Non-pigmented ciliary epithelial cell (primary cell): ENCODE measurements at regions not wholly inside any gene's neighbourhood (a gene's known extent, or its start where the extent isn't known, plus 50 kb on each side); places are given as distances from the start of the nearest gene placed in this dataset.
"Not testable (repeated sequence)": the region's sequence is repeated elsewhere in the genome, so short reads cannot be mapped to it uniquely, and the experiment has no call there.

Experiments
- DNase-seq: peaks from one replicate; pipeline ENCODE4 v3.0.0-alpha.2; 2010; ENCODE audit warnings: low read depth

GRCh38 chr6:999552-999951 lies 306.6 kb upstream of the EXOC2 start:
- DNase-seq, result no peak

DNA sequence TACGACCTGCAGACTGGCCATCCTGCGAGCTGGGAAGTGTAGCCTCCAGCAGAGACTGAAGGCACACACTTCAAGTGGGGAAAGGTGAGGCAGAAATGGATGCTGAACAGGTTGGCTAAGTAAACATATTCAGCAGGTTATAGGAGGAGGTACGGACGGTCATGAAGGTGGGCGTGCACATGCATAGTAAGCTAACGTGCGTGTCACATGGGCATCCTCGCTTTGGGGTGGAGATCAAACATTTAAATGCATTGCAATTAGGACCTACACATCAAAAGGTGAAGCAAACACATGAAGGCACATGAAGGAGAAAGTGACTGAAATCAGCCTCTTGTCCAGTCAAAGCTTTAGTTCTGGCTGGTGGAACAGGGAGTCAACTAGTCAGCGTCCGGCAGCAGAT lies 305.6 kb upstream of the EXOC2 start:
- DNase-seq, result no peak

- no peak for DNase-seq
These were observed 303.4 kb upstream of the EXOC2 start for GRCh38 chr6:996271-996852.

- DNase-seq, result no peak
These were observed 298.3 kb upstream of the EXOC2 start for GRCh38 chr6:991192-991591.

GRCh38 chr6:984031-984430 lies 291.1 kb upstream of the EXOC2 start:
- no peak for DNase-seq

DNA sequence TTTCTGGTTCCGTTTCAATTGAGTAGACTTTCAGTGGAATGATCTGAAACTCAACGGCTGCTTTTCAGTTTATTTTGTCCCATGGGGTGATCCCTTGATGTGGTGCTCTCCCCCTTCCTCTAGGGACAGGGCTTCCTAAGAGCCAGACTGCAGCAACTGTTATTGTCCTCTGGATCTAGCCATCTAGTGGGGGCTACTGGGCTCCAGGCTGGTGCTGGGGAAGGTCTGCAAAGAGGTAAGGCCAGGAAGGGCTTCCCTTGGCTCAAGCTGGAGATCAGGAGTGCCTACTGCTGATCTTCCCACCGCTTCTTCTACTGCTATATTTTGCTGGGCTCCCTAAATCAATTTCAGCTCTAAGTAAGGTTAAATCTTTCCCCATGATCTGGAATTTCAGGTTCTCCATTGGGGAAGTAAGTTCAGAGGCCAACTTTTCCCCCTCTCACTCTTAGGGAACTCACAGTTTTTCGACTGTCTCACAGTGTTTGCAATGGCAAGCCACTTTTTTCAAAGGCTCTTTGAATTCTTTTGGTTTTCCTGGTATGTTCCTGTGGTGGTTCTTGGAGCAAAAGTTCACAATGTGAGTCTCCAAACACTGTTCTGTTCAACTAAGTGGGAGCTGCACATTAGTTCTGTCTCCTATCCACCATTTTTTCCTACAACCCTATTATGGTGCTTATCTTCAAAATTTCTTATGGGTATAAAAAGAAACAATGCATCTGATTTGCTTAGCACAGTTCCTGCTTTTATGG lies 286.2 kb upstream of the EXOC2 start:
- DNase-seq, result peak; percentile 22

DNA sequence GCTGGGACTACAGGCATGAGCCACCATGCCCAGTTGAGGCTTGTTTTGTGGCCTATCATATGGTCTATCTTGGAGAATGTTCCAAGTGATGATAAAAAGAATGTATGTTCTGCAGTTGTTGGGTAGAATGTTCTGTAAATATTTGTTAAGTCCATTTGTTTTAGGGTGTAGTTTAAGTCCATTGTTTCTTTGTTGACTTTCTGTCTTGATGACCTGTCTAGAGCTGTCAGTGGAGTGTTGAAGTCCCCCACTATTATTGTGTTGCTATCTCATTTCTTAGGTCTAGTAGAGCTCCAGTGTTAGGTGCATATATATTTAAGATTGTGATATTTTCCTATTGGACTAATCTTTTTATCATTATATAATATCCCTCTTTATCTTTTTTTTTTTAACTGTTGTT lies 284.3 kb upstream of the EXOC2 start:
- not testable (repeated sequence) for DNase-seq

- no peak for DNase-seq
These were observed 279.2 kb upstream of the EXOC2 start for GRCh38 chr6:971981-972640.

GRCh38 chr6:968791-969190 lies 275.9 kb upstream of the EXOC2 start:
- DNase-seq, result no peak

DNA sequence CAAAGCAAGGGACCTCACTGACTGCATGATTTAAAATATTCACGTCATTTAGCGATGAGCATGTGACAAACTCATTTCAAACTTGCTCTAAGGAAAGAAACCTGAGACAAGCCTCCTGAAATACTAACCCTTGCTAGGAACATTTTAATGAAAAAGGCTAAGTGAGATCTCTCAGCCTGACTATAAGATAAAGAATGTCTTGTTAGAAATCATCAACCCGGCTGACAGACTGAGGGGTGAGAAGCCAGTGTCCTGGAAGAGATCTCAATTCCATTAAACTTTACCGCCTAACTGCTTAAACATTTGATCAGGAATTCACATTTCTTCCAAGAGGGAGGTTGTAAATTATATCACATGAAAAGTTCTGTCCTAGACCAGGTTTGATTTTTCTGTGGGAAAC lies 274.8 kb upstream of the EXOC2 start:
- DNase-seq, result no peak

DNA sequence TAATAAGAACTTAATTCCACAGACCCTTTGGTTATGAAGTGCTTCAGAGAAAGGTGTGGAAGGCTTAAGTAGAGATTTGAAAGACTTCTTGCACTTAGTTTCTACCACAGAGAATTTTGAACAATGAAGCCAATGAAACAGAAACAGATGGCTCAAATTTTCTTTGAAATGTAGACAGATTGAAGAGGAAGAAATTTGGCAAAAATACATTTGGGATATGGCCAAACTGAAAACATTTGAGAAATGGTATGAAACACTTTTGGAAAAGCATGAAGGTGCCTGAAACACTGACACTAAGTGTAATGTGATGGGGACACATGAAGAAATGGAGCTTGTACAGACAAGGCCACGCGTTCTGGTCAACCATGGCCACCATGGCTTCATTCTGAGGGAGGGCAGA lies 272.4 kb upstream of the EXOC2 start:
- no peak for DNase-seq

- no peak for DNase-seq
These were observed 270.5 kb upstream of the EXOC2 start for GRCh38 chr6:963456-963855.

DNA sequence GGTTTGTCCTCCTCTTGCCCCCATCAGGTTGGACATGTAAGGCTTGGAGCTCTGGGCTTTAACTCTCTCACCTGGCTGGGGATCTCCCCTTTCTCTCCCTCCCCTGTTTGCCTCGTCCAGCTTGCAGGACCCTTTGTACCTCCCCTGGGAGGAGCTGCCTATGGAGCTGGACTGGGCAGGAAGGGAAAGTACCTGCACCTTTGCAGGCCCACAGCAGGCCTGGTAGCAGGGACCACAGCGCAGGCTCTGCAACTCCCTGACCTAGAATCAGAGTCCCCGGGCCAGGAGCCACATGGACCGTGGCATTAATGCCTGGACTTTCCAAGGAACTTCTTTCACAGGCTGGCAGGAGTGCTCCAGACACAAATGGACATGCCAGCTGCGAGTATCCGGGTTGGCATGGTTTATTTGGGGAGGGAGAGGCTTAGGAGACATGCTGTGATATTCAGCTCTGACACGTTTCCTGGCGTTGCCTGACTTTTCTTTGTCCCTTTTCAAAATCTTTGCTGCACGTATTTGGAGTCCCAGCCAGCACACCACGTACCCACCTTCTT lies 268.5 kb upstream of the EXOC2 start:
- DNase-seq, result no peak

DNA sequence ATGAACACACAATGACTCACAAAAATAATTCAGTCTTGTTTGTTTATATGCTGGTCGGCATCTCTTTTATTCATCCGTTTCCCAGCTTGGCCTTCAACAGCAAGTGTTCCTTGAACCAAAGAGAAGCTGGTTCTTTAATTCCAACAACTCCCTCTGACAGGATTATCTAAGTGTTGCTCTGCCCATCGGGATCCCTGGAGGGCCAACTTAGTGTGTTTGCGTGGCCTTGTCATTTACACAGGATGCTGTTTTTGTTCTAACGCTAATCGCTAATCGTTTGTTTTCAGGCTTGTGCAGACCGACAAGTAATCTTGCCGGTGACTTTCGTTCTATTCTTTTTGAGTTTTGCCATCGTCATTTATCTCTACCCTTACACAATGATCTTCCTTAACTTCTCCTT lies 267.4 kb upstream of the EXOC2 start:
- no peak for DNase-seq

DNA sequence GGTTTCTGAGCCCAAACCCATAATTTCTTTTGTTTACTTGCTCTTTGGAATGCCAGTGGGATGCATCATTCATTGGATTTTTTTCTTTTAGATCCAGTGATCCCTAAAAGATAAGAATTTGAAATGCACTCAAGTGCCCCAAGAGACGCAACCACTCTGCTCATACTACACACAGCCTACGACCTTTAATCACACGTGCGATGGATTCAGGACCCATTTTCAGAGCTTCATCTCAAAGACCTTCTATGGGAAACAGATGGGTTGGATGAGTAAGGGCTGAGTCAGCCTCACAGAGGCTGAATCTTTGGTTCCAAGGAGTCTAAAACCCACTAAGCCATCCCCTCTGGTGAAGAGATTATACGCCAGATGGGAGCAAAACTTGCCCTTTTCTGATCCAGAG lies 265.5 kb upstream of the EXOC2 start:
- DNase-seq, result peak; percentile 67

DNA sequence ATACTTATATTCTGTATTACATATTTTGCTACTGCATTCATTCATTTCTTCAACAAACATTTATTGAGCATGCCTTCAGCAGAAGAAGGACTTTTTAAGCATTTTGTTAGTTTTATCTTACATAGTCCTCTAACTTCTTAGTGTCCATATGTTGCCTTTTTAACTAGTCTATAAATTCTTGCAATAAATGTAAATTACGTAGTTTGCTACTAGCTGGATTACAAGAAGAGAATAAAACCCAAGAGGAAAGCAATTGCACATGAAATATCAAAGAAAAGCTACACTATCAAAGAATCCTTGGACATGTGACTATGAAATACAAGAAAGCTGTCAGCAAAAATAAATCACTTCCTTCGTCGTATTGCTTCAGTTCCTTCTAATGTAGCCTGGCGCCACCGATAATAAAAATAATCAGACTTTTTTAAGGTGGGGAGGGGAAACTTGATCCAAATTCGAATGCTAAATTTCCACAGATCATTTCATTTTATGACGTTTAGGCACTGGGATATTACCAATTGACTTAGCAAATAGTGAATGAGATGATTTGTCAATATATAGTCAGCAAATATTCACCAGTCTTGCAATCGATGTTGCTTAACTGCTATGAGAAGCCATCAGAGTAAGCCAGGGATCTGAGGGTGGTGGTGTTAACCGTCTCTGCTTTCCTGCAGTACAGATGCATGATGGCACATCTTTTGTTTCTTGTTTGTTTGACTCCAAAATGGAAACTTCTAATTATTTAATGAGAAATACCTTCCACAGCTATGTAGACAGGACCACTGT lies 258.7 kb upstream of the EXOC2 start:
- DNase-seq, result no peak

DNA sequence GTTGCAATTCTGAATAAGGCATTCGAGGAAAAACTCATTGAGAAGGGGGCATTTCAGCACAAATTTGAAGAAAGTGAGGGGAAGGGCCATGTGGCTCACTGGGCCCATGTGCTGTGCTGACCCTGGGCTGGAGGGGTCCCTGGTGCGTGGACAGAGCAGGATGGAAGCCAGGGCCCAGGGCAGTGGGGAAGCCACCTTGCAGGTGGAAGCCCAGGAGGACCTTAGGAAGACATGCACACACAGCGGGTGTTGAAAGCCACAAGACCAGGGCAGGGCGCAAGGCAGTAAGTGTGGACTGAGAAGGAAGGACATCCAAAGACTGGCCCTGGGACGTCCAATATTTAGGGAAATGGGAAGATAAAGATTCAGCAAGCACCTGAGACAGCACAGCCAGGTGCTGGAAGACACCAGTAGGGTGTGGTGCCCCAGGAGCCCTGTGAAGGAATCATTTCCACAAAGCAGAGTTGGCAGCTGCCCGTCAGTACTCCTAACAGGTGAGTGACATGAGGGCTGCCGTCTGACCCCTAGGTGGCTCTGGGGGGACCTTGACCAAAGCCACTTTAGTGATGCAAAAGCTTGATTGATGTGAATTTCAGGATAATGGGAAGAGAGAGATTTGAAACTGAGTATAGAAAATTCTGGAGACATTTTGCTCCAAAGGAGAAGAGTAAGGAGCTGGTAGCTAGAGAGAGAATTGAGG lies 254.4 kb upstream of the EXOC2 start:
- DNase-seq, result no peak

DNA sequence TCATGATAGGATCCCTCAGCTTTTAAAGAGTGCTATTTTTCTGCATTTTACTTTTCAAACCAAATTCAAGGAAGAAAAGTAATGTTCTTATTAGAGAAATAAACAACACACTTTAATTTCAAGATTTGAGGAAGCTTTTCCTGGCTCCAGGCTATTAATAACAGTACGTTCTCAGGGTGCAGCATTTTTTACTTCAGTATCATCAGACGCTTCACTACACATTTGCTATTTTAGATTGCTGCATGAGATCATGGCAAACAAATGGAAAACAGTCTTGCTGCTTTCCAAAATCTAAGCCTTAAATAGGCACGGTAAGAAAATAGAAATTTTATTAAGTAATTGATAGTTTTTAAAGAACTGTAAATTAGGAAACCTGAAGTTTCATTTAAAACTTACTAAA lies 253.6 kb upstream of the EXOC2 start:
- DNase-seq, result peak; percentile 14

GRCh38 chr6:939526-940252 lies 246.8 kb upstream of the EXOC2 start:
- no peak for DNase-seq

DNA sequence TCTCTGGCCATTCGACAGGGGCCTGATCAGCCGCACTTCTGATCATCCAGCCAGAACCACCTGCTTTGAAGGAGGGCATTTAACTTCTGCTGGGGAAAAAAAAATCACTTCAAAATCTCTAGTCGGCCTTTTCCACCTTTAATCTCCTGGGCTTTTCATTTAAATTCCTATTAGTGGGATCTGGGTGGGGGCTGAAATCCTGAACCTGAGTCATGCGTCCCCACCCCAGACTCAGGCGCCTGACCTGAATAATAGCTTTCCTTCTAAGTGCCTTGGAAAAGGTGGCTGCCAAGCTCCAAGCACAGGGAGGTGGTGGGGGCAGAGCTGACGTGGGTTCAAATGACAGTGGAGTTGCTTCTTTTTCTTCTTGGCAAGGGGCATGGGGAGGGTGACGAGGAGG lies 246.0 kb upstream of the EXOC2 start:
- no peak for DNase-seq

DNA sequence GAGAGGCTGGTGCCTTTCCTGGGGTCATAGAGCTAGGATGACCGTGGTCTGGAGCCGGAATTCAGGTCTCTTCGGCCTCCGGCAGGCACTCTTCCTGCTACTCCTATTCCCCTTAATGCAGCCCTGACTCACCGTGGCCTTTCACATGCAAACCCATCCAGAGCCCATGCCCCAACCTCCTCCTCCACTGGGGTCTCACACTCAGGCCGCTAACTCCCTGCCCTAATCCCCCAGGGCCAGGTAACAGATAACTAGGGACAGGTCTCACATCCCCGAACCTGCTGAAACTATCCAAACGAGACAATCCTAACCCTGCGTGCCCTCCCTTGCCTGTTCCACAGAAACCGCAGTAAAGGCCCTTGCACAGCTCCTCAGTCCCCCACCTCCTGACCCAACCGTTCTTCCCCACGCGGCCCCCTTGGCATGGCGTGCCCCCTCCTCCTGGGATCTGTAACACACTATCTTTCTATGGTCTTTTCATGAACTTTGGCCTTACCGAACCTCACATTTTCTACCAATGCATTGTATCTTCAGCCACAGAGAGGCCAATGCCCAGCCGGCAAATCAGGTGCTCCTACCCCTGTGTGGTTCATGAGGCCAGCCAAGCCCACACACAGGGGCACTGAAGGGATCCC lies 245.4 kb upstream of the EXOC2 start:
- DNase-seq, result no peak
